NCI-H1417 (cell line): ENCODE measurements at regions not wholly inside any gene's neighbourhood (a gene's known extent, or its start where the extent isn't known, plus 50 kb on each side); places are given as distances from the start of the nearest gene placed in this dataset.
"Not testable (repeated sequence)": the region's sequence is repeated elsewhere in the genome, so short reads cannot be mapped to it uniquely, and the experiment has no call there.

Source experiments
- DNase-seq, 3 experiments: peaks; one replicate each; lab custom pipeline; 2025; lab: John Stamatoyannopoulos, UW

DNA sequence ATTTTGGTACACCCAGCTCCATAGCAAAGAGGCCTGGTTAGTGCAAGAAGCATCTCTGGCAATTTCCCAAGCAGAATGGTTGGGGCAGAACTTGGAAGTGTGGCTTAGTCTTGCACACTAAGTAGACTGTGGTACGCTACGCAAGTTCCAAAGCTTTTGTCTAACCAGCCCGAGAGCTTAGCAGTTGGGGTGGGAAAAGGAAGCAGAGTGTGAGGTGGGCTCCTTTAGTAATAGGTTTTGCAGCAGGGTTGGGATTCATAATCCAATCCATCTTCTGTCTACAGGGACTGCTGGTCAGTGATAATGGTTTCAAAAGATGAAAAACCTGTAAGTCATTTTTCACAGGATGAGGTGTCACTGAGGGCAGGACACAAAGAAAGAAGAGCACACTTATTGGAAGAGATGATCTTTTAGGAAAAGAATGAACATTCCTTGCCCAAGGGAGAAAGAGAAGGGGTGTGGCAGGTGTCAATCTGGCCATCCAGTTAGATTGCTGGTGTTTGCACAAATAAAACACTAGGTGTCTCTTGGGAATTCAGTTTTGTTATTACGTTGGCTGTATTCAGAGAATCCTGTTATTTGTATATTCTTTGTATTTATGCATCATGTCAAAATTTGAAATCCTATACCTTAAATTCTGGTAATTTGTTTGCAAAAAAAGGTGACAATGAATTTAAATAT, 244.3 kb downstream of the GPAT3 start:
- peak in 1 of 3 experiments; percentile 7 for DNase-seq

DNA sequence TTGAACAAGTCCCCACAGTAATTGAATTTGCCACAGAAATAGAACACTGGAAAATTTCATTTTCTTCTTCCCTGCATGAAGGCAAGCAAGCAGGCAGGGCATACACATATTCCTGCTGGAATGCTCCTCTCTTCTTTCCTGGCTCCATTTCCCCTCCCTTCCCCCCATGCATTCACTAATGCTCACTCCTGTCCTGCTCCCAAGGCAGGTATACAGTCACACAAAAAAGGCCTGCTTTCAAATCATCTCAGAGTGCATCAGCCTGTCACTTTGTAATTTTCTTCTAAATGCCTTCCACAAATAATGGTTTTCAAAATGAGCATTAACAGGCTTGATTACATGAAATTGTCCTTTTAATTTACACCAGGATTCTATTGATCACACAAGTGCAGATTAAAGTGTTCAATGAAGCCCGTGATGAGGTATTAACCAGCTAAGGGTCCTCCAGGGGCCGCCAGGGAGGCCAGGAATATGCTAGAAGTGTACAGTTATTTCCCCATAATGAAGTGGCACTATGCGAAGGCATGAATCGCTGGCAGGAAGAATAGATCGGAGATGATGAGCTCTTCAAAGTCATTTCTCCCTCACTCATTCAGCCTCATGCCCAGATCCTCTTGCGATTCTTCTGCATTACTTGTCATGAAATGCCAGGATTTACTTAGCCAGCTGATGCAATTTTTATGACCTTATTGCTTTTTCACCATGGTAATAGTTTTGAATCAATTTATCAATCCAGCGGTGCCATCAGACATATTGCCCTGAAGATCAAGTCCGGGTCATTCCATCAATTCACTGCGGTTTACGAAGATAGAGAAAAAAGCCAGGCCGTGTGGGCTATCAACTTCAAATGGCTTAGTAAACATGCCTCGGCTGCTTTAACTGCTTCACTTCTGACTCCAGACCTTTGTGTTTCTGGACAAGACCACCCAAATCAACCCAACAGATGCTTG, 243.5 kb downstream of the GPAT3 start:
- DNase-seq = no peak

DNA sequence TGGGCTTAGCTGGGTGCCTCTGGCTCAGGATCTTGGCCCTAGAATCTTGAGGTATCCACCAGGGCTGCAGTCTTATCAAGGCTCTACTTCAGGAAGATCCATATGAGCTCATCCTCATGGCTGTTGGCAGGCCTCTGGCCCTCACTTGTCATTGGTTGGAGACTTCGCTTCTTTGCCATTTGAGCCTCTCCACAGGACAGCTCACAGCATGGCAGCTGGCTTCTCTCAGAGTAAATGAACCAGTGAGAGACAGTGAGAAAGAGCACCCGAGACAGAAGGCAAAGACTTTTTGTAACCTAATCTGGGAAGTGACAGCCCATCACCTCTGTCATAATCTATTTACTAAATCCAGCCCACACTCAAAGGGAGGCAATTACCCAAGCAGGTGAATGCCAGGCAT, 236.8 kb downstream of the GPAT3 start:
- peak in 2 of 3 experiments; percentile 53 to 64 for DNase-seq

DNA sequence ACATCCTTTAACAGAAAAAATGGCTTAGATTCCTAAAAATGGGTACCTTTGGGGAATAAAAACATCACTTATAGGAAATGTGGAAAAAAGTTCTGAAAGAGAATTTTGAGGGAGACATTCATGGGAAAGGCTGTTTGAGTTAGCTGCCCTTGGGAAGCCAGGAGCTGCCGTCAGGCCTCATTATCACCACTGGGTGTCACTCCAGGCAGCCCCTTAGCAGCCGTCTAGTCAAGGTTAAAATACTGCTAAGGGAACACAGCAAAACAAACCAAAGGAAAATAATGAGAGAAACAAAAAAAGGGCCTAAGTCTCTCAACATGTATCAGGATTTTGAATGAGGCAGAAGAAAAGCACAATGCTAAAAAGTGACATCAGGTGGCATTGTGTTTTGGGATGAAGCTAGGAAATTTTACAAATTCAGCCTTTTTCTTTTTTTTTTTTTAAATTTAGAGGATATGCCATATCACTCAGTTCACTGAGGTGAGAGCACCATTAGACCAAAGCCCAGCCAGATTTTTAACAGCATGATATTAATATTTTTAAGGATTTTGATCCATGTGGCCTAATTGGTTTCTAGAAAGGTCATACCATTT, 235.3 kb downstream of the GPAT3 start:
- peak; percentile 27 to 70 (median 46) for DNase-seq

DNA sequence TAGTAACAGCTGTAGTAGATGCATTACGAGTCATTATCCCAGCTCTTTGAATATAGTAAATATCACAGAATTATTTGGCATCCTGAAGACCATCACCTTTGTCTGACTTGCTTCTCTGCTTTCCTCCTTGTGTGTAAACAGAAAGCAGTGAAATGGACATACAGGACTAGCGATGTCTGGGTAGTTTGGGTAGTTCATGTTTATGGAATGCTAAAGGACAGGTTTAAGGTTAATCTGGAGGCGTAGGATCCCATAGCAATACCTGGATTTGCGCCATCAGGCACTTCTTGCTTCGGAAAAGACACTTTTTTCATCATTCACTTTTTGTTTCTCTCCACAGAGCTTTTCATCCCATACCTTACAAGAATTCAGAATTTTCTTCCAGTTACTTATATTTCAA, 232.2 kb downstream of the GPAT3 start:
- no peak for DNase-seq

DNA sequence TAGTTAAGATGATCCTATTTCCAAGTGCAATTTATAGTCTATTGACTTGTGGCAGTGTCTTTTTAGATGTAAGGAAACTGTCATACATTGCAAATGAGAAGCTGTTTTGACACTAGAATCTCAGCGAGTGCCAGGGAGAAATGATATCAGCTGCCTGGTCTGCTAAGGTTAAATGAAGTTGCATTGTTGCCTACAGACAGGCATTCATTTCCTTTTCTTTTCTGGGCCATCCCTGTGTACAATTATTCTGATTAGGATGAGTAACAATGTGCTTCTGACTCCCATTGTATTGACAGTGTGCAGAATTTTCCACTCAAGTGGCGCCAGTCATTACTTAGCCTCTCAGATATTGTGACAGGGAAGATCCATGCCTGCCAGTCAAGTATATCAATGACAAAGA, 231.2 kb downstream of the GPAT3 start:
- DNase-seq = peak in 2 of 3 experiments; percentile 17 to 70

DNA sequence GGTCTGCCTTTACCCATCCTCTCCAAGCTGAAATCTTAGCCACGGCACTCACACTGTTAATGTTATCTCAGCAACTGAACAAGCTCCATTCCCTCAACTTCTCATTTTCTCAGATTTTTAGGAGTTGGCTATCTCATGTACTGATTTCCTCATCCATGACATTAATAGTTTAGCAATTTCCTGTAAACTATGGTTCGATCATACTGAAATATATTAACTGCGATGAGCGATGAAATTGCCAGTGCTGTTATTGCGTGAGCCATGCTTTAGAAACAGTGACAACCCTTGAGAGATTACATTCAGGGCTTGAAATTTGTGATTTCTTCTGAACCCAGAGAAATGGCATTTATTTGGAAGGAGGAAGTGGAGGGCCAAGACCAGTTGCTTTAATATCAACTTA, 223.7 kb downstream of the GPAT3 start:
- DNase-seq = no peak

DNA sequence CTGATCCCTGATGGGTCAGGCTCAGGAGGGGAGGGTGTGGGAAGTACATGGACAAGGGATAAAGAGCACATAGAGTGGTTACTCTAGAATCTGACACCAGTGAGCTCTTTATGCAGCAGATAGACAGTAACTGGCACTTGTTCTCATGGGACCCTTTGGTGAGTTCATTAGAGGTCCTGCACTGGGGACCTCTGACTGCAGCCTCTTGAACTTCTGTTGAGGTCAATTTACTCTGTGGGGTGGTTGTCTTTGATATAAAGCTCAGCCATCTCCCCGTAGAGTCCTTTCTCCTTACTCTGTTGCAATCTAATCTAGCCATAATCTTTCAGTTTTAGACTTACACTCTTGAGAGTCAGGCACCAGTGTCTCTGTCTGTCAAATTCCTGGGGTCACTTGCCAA, 222.4 kb downstream of the GPAT3 start:
- no peak for DNase-seq

DNA sequence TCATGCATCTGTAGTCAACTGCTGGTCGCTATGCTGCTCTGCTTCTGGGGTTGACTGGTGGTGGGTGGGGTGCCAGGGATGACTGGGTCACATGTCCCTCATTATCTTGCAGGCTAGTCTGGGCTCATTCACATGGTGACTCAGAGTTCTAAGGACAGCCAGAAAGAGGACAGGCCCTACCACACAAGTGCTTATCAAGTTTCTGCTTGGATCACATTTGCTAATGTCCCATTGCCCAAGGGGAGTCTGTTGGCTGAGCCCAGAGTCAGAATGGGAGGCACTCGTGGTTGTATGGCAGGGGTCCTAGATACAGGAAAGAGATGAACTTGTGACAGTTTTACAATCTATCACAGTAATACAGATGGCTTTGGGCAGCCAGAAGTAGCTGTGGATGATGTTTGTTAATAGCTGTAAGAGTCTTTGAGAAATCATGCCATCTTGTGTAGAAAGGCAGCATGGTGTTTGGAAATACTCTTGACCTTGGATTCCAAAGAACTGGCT, 221.3 kb downstream of the GPAT3 start:
- no peak for DNase-seq

DNA sequence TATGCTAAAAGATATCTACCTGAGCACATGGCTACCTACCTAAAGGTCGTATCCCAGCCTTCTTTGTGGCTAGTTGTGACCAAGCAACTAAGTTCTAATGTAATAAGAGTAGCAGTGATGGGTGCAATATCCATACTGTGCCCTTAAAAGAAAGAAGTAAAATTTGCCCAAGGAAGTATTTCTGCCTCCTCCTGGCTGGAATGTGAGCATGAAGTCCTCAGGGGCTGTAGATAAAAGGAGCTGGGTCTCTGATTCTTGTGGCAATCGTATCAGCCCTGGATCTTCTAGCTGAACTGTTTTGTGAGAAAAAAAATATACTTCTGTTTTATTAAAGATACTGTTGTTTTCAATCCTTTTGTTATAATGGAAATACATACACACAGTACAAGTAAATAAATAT, 217.4 kb downstream of the GPAT3 start:
- DNase-seq = no peak

DNA sequence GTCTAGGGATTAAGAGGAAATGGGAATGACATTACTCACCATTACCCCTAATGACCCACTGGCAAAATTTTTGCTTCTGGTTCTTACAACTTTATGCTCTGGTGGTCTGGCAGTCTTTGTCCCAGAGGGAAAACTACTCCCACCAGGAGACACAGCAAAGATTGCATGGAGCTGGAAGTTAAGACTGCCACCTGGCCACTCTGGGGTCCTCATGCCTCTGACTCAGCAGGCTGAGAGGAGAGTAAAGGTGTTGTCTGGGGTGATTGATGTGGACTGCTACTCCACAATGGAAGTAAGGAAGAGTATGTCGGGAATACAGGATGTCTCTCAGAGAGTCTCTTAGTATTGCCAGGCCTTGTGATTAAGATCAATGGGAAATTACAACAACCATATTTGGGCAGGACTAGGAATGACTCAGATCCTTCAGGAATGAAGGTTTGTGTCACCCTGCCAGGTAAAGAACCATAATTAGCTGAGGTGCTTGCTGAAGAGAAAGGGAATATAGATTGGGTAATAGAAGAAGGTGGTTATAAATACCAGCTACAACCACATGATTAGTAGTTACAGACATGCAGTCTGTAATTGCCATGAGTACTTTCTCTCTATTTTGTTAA, 215.5 kb downstream of the GPAT3 start:
- peak in 2 of 3 experiments; percentile 10 to 45 for DNase-seq

DNA sequence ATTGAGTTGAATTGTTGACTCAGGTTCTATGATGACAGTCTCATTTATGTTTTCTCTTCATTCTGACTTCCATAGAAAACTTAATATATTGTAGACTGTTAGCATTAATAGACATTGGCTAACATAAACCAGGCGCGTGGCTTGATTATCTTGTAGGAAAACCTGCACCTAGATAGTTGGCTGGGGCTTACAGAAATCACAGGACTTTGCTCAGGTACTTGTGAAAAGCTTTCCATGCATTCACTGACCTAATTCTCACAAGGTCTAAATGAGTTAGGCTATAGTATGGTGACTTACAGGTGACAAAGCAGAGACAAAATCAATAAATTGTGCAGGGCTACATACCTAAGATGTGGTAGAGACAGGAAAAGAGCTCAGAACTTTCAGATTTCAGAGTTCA, 212.8 kb downstream of the GPAT3 start:
- peak in 1 of 3 experiments; percentile 10 for DNase-seq

DNA sequence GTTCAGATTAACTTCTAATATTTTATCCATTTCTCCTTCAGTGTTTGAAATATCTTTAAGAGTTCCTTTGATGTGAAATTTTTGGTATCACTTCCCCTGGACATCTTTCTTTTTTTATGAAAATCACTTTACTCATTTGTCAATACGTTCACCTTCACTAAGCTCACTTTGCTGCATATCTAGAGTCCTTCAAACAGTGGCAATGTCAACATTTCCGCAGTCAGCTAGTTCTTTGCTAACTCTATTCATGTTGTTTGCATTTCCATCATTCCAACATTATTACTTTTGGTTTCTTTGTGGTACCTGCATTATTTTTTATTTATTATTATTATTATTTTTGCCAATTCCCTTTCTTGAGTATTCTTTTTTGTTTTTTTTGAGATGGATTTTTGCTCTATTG, 203.0 kb downstream of the GPAT3 start:
- no peak for DNase-seq

DNA sequence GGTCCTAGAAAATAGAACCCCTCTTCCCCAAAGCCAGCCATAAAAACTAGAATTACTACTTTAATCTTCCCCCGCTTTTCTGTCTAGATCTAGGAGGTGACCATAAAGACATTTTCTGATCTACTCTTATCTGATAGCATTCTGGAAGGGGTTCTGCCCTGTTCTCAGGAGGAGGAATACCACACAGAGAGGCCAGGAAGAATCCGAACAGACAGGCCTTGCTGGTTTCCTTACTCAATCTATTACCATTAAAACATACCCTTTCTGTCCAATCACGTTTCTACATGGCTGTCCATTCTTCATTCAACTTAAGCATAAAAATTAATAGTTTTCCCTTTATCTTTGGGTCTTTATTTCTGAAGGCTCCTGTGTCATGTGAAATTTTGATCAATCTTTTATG, 198.7 kb downstream of the GPAT3 start:
- DNase-seq = no peak

DNA sequence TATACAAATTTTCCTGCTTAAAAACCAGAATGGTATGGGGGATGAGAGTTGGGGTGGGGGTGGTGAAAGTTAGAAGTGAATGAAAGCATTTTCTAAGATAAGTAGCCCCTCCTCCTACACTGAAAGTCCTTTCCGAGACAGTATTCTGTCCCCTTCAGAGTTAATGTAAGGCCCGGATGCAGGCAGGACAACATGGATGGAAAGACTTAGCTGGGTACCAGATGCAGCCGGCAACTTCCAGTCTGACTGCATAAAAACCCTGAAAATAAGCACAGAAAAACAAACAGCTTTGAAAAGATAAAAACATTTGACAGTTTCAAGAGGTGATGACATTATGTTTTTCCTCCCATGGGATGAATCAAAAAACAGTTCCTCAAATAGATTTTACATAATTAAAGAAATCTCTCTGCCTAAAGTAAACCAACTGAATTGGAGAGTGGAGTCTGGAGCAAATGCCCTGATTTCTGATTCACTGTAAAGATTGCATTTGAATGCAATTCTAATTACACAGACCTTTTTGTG, 196.3 kb downstream of the GPAT3 start:
- no peak for DNase-seq

DNA sequence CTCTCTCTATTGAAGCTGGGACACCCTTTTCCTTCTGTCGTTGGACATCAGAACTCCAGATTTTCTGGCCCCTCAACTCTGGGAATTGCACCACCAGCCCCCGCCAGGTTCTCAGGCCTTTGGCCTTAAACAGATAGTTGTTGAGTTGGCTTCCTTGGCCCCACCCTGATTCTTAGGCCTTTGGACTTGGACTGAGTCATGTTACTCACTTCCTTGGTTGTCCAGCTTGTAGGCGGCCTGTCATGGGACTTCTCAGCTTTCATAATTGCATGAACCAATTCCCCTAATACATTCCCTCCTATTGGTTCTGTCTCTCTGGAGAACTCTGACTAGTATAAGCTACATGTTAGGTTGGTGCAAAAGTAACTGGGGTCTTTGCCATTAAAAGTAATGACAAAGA, 195.7 kb downstream of the GPAT3 start:
- DNase-seq = no peak

DNA sequence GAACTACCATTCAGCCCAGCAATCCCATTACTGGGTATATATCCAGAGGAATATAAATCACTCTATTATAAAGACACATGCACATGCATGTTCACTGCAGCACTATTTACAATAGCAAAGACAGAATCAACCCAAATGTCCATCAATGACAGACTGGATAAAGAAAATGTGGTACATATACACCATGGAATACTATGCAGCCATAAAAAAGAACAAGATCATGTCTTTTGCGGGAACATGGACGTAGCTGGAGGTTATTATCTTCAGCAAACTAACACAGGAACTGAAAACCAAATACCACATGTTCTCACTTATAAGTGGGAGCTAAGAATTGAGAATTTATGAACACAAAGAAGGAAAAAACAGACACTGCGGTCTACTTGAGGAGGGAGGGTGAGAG, 195.1 kb downstream of the GPAT3 start:
- DNase-seq = not testable (repeated sequence)

DNA sequence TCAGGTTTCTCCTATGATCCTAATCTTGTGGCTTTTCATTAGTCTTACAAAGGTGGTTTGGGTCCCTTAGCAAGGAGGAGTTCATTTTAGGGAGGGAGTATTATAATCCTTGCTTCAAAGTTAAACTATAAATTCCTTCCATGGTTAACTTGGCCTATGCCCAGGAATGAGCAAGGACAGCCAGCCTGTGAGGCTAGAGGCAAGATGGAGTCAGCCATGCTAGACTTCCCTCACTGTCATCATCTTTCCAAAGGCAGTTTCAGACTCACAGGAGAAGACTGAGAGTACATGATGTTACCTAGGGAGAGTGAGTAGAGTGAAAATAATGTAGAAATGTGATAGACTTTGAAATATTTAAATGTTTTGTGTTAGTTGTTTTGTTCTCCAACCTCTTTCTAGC, 192.3 kb downstream of the GPAT3 start:
- DNase-seq = no peak

DNA sequence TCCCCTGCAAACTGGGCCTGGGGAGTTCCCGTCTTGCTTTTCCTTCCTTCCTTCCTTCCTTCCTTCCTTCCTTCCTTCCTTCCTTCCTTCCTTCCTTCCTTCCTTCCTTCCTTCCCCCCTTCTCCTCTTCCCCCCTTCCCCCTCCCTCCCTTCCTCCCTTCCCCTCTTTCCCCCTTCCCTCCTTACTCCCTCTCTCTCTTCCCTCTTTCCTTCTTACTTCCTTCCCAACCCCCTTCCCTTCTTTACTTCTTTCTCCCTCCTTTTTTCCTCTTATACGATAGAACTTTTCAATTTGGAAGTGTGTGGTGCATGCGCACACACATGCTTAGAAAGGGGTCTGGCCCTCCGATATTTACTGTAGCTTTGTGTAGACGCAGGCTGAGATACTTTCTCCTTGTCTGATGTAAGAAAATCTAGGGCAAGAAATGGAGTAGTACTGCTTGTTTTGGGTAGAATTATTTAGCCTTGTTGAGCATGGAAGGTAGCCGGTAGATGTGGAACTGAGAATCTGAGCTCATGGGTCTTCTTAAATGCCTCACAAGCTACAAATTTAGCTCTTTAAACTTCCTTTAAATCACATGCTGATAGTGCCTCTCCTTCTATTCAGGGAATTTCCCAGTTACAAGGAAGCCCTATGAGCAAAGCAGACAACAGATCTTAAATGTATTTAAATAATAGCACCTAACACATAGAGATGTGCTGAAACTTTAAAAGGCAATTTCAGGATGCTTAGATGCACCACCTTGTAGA, 189.6 kb downstream of the GPAT3 start:
- DNase-seq = no peak

DNA sequence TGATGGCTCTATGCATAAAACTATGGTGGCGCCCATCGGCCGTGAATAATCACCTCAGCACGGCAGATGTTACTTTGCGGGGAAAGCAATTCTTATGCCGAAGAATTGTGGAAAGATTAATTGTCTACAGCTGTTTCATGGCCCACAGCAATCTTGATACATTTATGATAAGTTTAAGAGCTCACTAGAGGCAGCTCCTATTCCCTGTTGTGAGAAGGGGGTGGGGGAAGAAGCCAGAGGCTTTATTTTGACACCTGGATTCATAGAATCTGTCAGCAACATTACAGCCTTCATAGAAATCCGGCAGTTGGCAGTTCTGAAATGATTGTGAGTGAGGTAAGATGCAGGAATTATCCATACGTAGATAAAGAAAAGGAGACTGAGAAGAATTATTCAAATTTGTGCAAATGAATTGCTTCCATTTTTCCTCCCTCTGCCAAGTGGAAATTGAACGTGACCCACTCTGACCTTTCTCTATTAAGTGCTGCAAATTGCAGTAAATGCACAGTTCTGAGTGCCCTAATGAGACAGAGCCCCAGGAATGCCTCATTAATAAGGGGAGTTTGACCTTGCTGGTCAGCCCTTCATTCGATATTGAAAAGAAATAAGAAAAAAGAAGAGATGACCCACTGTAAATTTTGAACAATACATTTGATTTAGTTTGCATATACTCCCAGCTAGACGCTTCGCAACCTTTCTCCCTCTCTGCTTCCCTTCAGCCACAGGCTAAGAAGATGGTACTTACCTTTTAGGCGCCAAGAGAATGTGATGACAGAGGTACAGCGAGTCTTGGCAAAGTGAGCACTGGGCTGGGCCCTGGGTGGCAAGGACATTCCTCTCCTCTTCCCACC, 188.8 kb downstream of the GPAT3 start:
- DNase-seq = peak; percentile 14 to 67 (median 26)
